ENCODE measurements at regions not wholly inside any gene's neighbourhood (a gene's known extent, or its start where the extent isn't known, plus 50 kb on each side); places are given as distances from the start of the nearest gene placed in this dataset.

DNA sequence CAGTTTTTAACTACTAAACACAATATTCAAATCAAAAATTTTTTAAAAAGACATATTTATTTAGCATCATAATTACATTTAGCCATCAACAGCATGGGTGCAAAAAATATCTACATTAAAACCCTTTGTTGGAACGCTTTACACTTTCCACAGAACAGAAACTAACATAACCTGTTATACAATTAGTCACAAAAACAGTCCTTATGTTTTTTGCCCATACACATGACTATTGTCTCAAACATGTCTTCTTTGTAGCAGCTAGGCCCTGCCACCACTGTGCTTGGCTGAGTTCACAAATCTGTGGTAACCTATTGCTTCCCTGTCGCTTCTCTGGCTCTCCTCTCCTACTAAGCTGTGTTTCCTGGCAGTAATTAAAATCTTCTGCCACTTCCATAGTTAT is 1350.0 kb upstream of the ADGRL2 start:
- TF ChIP-seq YY1 (IDR thresholded peaks at IDR 0.05; ENCODE audit: insufficient read depth, insufficient read length) (no peak), ZNF274 (IDR thresholded peaks at IDR 0.05; ENCODE audit: low read depth, low read length) (no peak)
